Ishikawa (cell line): ENCODE measurements at regions not wholly inside any gene's neighbourhood (a gene's known extent, or its start where the extent isn't known, plus 50 kb on each side); places are given as distances from the start of the nearest gene placed in this dataset.

Source experiments
- CEBPB ChIP-seq: IDR thresholded peaks from 2 replicates; pipeline ENCODE4 v1.6.1; 2012
- CREB1 ChIP-seq: IDR thresholded peaks from 2 replicates; pipeline ENCODE4 v1.6.1; 2012; ENCODE audit warnings: low read depth
- EGR1 ChIP-seq: IDR thresholded peaks from 2 replicates; pipeline ENCODE4 v1.6.1; 2012
- EP300 ChIP-seq: IDR thresholded peaks from 2 replicates; pipeline ENCODE4 v1.6.1; 2012; ENCODE audit warnings: borderline replicate concordance
- FOXM1 ChIP-seq: IDR thresholded peaks from 2 replicates; pipeline ENCODE4 v1.6.1; 2012; ENCODE audit warnings: low read depth, borderline replicate concordance
- MAX ChIP-seq: IDR thresholded peaks from 2 replicates; pipeline ENCODE4 v1.6.1; 2012
- NFIC ChIP-seq: IDR thresholded peaks from 2 replicates; pipeline ENCODE4 v1.6.1; 2012
- RAD21 ChIP-seq: IDR thresholded peaks from 2 replicates; pipeline ENCODE4 v1.6.1; 2012; ENCODE audit warnings: low read depth
- REST ChIP-seq: IDR thresholded peaks from 2 replicates; pipeline ENCODE4 v1.6.1; 2012; ENCODE audit warnings: low read depth, mild to moderate bottlenecking
- TAF1 ChIP-seq: IDR thresholded peaks from 2 replicates; pipeline ENCODE4 v1.6.1; 2012; ENCODE audit warnings: low read depth, mild to moderate bottlenecking
- TCF12 ChIP-seq: IDR thresholded peaks from 2 replicates; pipeline ENCODE4 v1.6.1; 2012; ENCODE audit warnings: low read depth
- TEAD4 ChIP-seq: IDR thresholded peaks from 2 replicates; pipeline ENCODE4 v1.6.1; 2012
- USF1 ChIP-seq: IDR thresholded peaks from 2 replicates; pipeline ENCODE4 v1.6.1; 2012
- YY1 ChIP-seq: IDR thresholded peaks from 2 replicates; pipeline ENCODE4 v1.6.1; 2012; ENCODE audit warnings: low read depth
- ZBTB7A ChIP-seq: IDR thresholded peaks from 2 replicates; pipeline ENCODE4 v1.6.1; 2012; ENCODE audit warnings: low read depth

- TF ChIP-seq CEBPB, result no peak
- no peak for TF ChIP-seq TAF1
- no peak for TF ChIP-seq RAD21
- no peak for TF ChIP-seq USF1
- TF ChIP-seq REST, result no peak
- TF ChIP-seq CREB1, result no peak
- no peak for TF ChIP-seq EP300
- TF ChIP-seq NFIC, result no peak
- TF ChIP-seq ZBTB7A, result no peak
- no peak for TF ChIP-seq YY1
- TF ChIP-seq EGR1, result no peak
Measured at GRCh38 chr11:97964332-97965004, 1056.3 kb upstream of the CNTN5 start.

GRCh38 chr11:97965849-97966646, 1054.7 kb upstream of the CNTN5 start:
- no peak for TF ChIP-seq EGR1
- no peak for TF ChIP-seq RAD21
- no peak for TF ChIP-seq YY1
- TF ChIP-seq TCF12, result no peak
- TF ChIP-seq CEBPB, result no peak
- TF ChIP-seq NFIC, result no peak
- TF ChIP-seq REST, result no peak
- no peak for TF ChIP-seq MAX
- TF ChIP-seq USF1, result no peak
- no peak for TF ChIP-seq EP300
- TF ChIP-seq FOXM1, result no peak
- no peak for TF ChIP-seq TEAD4
- TF ChIP-seq TAF1, result no peak
- no peak for TF ChIP-seq ZBTB7A
- TF ChIP-seq CREB1, result no peak

GRCh38 chr11:97966901-97967300, 1053.8 kb upstream of the CNTN5 start:
- no peak for TF ChIP-seq CEBPB
- no peak for TF ChIP-seq EGR1
- TF ChIP-seq RAD21, result no peak
- no peak for TF ChIP-seq ZBTB7A
- no peak for TF ChIP-seq EP300
- TF ChIP-seq CREB1, result no peak
- TF ChIP-seq TAF1, result no peak
- no peak for TF ChIP-seq NFIC

GRCh38 chr11:97968071-97968470, 1052.7 kb upstream of the CNTN5 start:
- TF ChIP-seq CEBPB, result no peak
- no peak for TF ChIP-seq YY1
- TF ChIP-seq TCF12, result no peak
- TF ChIP-seq CREB1, result no peak

GRCh38 chr11:97972731-97973130, 1048.0 kb upstream of the CNTN5 start:
- TF ChIP-seq ZBTB7A, result no peak
- TF ChIP-seq EP300, result no peak
- TF ChIP-seq CEBPB, result no peak
- no peak for TF ChIP-seq USF1
- TF ChIP-seq RAD21, result no peak
- TF ChIP-seq REST, result no peak
- TF ChIP-seq MAX, result no peak
- no peak for TF ChIP-seq TAF1
- no peak for TF ChIP-seq EGR1
- TF ChIP-seq TEAD4, result no peak
- TF ChIP-seq CREB1, result no peak
- TF ChIP-seq NFIC, result no peak
- no peak for TF ChIP-seq TCF12
- no peak for TF ChIP-seq FOXM1
